Occipital lobe (tissue), 1 donor: ENCODE measurements at regions not wholly inside any gene's neighbourhood (a gene's known extent, or its start where the extent isn't known, plus 50 kb on each side); places are given as distances from the start of the nearest gene placed in this dataset.
"Not testable (repeated sequence)": the region's sequence is repeated elsewhere in the genome, so short reads cannot be mapped to it uniquely, and the experiment has no call there.

Source experiments
- DNase-seq: peaks from one replicate; lab custom pipeline; 2025; lab: John Stamatoyannopoulos, UW

- DNase-seq = not testable (repeated sequence)
Measured at GRCh38 chr18:37832010-37832695, 266.6 kb upstream of the CELF4 start.

- DNase-seq = no peak
Measured at GRCh38 chr18:37812961-37813360, 247.4 kb upstream of the CELF4 start.

GRCh38 chr18:37805773-37806404 is 240.3 kb upstream of the CELF4 start:
- DNase-seq = no peak

- DNase-seq = no peak
Measured at GRCh38 chr18:37796823-37797349, 231.3 kb upstream of the CELF4 start.

GRCh38 chr18:37787452-37787851 is 221.9 kb upstream of the CELF4 start:
- no peak for DNase-seq

- DNase-seq = no peak
Measured at GRCh38 chr18:37783771-37784170, 218.2 kb upstream of the CELF4 start.

- no peak for DNase-seq
Measured at GRCh38 chr18:37779220-37779619, 213.6 kb upstream of the CELF4 start.

- DNase-seq = peak; percentile 61
Measured at GRCh38 chr18:37778417-37779165, 213.0 kb upstream of the CELF4 start.

- no peak for DNase-seq
Measured at GRCh38 chr18:37769826-37770225, 204.2 kb upstream of the CELF4 start.

- DNase-seq = no peak
Measured at GRCh38 chr18:37764541-37765288, 199.1 kb upstream of the CELF4 start.

GRCh38 chr18:37762076-37762621 is 196.6 kb upstream of the CELF4 start:
- DNase-seq = peak; percentile 32

- no peak for DNase-seq
Measured at GRCh38 chr18:37754141-37754540, 188.5 kb upstream of the CELF4 start.

GRCh38 chr18:37742436-37742835 is 176.8 kb upstream of the CELF4 start:
- no peak for DNase-seq

GRCh38 chr18:37741032-37741623 is 175.5 kb upstream of the CELF4 start:
- no peak for DNase-seq

- no peak for DNase-seq
Measured at GRCh38 chr18:37734406-37734805, 168.8 kb upstream of the CELF4 start.

- DNase-seq = no peak
Measured at GRCh38 chr18:37729716-37730115, 164.1 kb upstream of the CELF4 start.

GRCh38 chr18:37724206-37724605 is 158.6 kb upstream of the CELF4 start:
- no peak for DNase-seq

- DNase-seq = no peak
Measured at GRCh38 chr18:37721544-37722522, 156.2 kb upstream of the CELF4 start.

GRCh38 chr18:37720663-37721062 is 155.1 kb upstream of the CELF4 start:
- DNase-seq = no peak

- no peak for DNase-seq
Measured at GRCh38 chr18:37717656-37718055, 152.1 kb upstream of the CELF4 start.
